IMR-90 (cell line): ENCODE measurements at regions not wholly inside any gene's neighbourhood (a gene's known extent, or its start where the extent isn't known, plus 50 kb on each side); places are given as distances from the start of the nearest gene placed in this dataset.

ENCODE experiments used
- ATAC-seq: fragments of 200-7000 bp; cut with Tn5 transposase; 2 replicates; pipeline ENCODE4 v1.9.1; 2020; ENCODE audit warnings: low read depth, mild to moderate bottlenecking, moderate library complexity
- BruUV-seq: library from RNA; stranded (reverse); fragments of 400-500 nt; replicated peaks from 2 replicates; lab custom pipeline; 2021; lab: Mats Ljungman, UMichigan
- CTCF ChIA-PET: fragments of 300-600 bp; formaldehyde crosslinking; extraction: SDS; loops from one replicate; lab custom pipeline; 2021; ENCODE audit warnings: antibody characterized with exemption; lab: Yijun Ruan, JAX
- POLR2A ChIA-PET: fragments of 300-600 bp; sonication (Branson Sonifier 250); formaldehyde crosslinking; loops from one replicate; lab custom pipeline; 2022; ENCODE audit warnings: antibody characterized with exemption; ENCODE audit not compliant: unreplicated experiment; lab: Charles Lee
- DNase-seq: peaks from one replicate; pipeline ENCODE4 v3.0.0; 2013
- H2AFZ ChIP-seq: replicated peaks from 2 replicates; pipeline ENCODE3; 2013; ENCODE audit warnings: low read length, mild to moderate bottlenecking; ENCODE audit not compliant: poor library complexity
- H2AK5ac ChIP-seq: 2 replicates; pipeline ENCODE4 v1.6.1; 2013; ENCODE audit warnings: low read depth, low read length, inconsistent platforms
- H2AK9ac ChIP-seq: replicated peaks from 2 replicates; pipeline ENCODE3; 2013; ENCODE audit warnings: mild to moderate bottlenecking, low read depth, low read length, moderate library complexity; ENCODE audit not compliant: poor library complexity
- H2BK120ac ChIP-seq: 2 replicates; pipeline ENCODE4 v1.6.1; 2013; ENCODE audit warnings: low read depth, low read length, inconsistent platforms
- H2BK15ac ChIP-seq: 3 replicates; pipeline ENCODE4 v1.6.1; 2013; ENCODE audit warnings: low read depth, low read length, inconsistent platforms
- H2BK20ac ChIP-seq: 2 replicates; pipeline ENCODE4 v1.6.1; 2013; ENCODE audit warnings: low read depth, mild to moderate bottlenecking, inconsistent platforms, low read length, moderate library complexity
- H2BK5ac ChIP-seq: 2 replicates; pipeline ENCODE4 v1.6.1; 2013; ENCODE audit warnings: mild to moderate bottlenecking, low read depth, low read length, inconsistent platforms; ENCODE audit not compliant: poor library complexity, severe bottlenecking
- H3K14ac ChIP-seq: replicated peaks from 2 replicates; pipeline ENCODE4 v1.6.1; 2013; ENCODE audit warnings: low read depth, low read length, inconsistent platforms
- H3K18ac ChIP-seq: 2 replicates; pipeline ENCODE4 v1.6.1; 2013; ENCODE audit warnings: low read depth, low read length, control low read depth
- H3K23ac ChIP-seq: 2 replicates; pipeline ENCODE4 v1.6.1; 2013; ENCODE audit warnings: low read depth, low read length, inconsistent platforms
- H3K27ac ChIP-seq: 2 replicates; pipeline ENCODE4 v1.5.1; 2013; ENCODE audit warnings: mild to moderate bottlenecking, control low read depth, low read length; ENCODE audit not compliant: insufficient read depth
- H3K27me3 ChIP-seq: 2 replicates; pipeline ENCODE4 v1.6.1; 2013; ENCODE audit warnings: low read length; ENCODE audit not compliant: control insufficient read depth, insufficient read depth
- H3K36me3 ChIP-seq: 2 replicates; pipeline ENCODE4 v1.6.1; 2013; ENCODE audit warnings: low read length, mixed read lengths; ENCODE audit not compliant: control insufficient read depth, insufficient read depth
- H3K4ac ChIP-seq: 2 replicates; pipeline ENCODE4 v1.6.1; 2013; ENCODE audit warnings: low read depth, low read length, inconsistent platforms
- H3K4me1 ChIP-seq: 2 replicates; pipeline ENCODE4 v1.6.1; 2013; ENCODE audit warnings: low read length, mixed read lengths; ENCODE audit not compliant: control insufficient read depth, insufficient read depth
- H3K4me2 ChIP-seq: 2 replicates; pipeline ENCODE4 v1.6.1; 2013; ENCODE audit warnings: low read depth, mild to moderate bottlenecking, control low read depth, low read length, moderate library complexity
- H3K4me3 ChIP-seq: 2 replicates; pipeline ENCODE4 v1.5.1; 2013; ENCODE audit warnings: low read depth, mild to moderate bottlenecking, control low read depth, low read length, moderate library complexity; ENCODE audit not compliant: insufficient read depth
- H3K56ac ChIP-seq: 2 replicates; pipeline ENCODE4 v1.6.1; 2013; ENCODE audit warnings: low read length, inconsistent platforms; ENCODE audit not compliant: insufficient read depth; ENCODE audit errors: extremely low read depth
- H3K79me1 ChIP-seq, 2 experiments: 2 replicates each; pipeline ENCODE4 v1.6.1; 2013; ENCODE audit warnings: low read length in 2 of 2, inconsistent platforms in 1 of 2, low read depth in 1 of 2
- H3K9ac ChIP-seq: 2 replicates; pipeline ENCODE4 v1.6.1; 2013; ENCODE audit warnings: low read depth, low read length, control low read depth
- H3K9me1 ChIP-seq: 2 replicates; pipeline ENCODE4 v1.6.1; 2013; ENCODE audit warnings: low read length, inconsistent platforms; ENCODE audit not compliant: insufficient read depth
- H3K9me3 ChIP-seq: 2 replicates; pipeline ENCODE4 v1.6.1; 2013; ENCODE audit warnings: low read length; ENCODE audit not compliant: control insufficient read depth, insufficient read depth
- H4K20me1 ChIP-seq: 2 replicates; pipeline ENCODE4 v1.6.1; 2013; ENCODE audit warnings: low read length, inconsistent platforms; ENCODE audit not compliant: insufficient read depth
- H4K5ac ChIP-seq: 2 replicates; pipeline ENCODE4 v1.6.1; 2013; ENCODE audit warnings: mild to moderate bottlenecking, low read depth, low read length, control low read depth
- H4K8ac ChIP-seq, 2 experiments: 2 replicates each; pipeline ENCODE4 v1.6.1; 2013; ENCODE audit warnings: low read depth in 2 of 2, low read length in 2 of 2, control low read depth in 1 of 2, inconsistent platforms in 1 of 2
- H4K91ac ChIP-seq: 2 replicates; pipeline ENCODE4 v1.6.1; 2013; ENCODE audit warnings: low read depth, low read length, inconsistent platforms; ENCODE audit not compliant: insufficient read depth
- CHD1 ChIP-seq: IDR thresholded peaks from 2 replicates; pipeline ENCODE4 v1.6.1; 2012; ENCODE audit warnings: low read depth, low read length, improper control_type of control experiment
- RAD21 ChIP-seq: IDR thresholded peaks from 2 replicates; pipeline ENCODE4 v1.6.1; 2012; ENCODE audit warnings: low read length, improper control_type of control experiment
- SMC3 ChIP-seq: fragments of 150-350 bp; IDR thresholded peaks from 2 replicates; pipeline ENCODE4 v1.6.1; 2016; ENCODE audit warnings: low read depth, mild to moderate bottlenecking, antibody characterized with exemption, low read length, moderate library complexity
- WGBS, 2 experiments: methylation state at CpG; one replicate each; pipeline versions ENCODE4 v1.1.5 to v1.1.7; 2013; ENCODE audit warnings: missing lambda C conversion rate in 2 of 2; ENCODE audit not compliant: insufficient read length in 1 of 2; ENCODE audit errors: extremely low coverage in 2 of 2; 5-methylcytosine and 5-hydroxymethylcytosine counted together
- dilution Hi-C: fragments of 300-500 bp; cut with HindIII; formaldehyde crosslinking; loops from one replicate; pipeline ENCODE4 v1.14.3; 2018; ENCODE audit warnings: low sequenced_read_pairs; ENCODE audit not compliant: unreplicated experiment
- in situ Hi-C: fragments of 300-500 bp; cut with MboI; formaldehyde crosslinking; loops from 3 replicates; pipeline ENCODE4 v1.14.3; 2019; ENCODE audit warnings: low sequenced_read_pairs, inconsistent platforms, mixed read lengths
- intact Hi-C: fragments of 100-400 bp; cut with micrococcal nuclease; formaldehyde crosslinking; loops from 2 replicates; pipeline ENCODE4 v1.10.0; 2022

DNA sequence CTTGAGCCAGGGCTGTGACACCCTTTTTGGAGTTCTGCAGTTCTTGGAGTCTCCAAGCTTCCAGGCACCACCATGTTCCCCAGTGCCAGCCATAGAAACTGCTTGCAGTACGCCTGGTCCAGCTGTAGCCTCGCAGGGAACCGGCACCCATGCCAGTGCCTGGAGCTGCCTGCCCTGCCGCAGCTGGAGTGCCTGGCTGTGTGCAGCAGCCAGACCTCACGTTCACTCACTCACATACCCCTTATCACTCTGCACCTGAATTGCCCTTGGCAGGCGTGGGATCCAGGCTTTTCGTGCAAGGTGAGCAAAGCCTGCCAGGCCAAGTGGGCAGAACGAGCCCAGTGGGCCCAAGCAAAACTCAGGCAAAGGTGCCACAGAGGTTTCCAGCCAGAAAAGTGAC lies 77.8 kb upstream of the SHB start:
- BruUV-seq, result no TSS peak
- POLR2A ChIA-PET, result no interaction called here

More for the DNA sequence above, 77.8 kb upstream of the SHB start:
- peaks cover 26% of the 10 kb centered on the region for H3K27me3 ChIP-seq
- H3K4me3 ChIP-seq, result no peak overlapping the region
- no peak overlapping the region for H3K4ac ChIP-seq
- no peak overlapping the region for H3K14ac ChIP-seq
- in situ Hi-C loops (no loop called here), intact Hi-C loops (no loop called here), dilution Hi-C loops (no loop called here)
- H3K4me1 ChIP-seq, result peaks cover 6% of the 10 kb centered on the region
- H3K18ac ChIP-seq, result no peak overlapping the region
- H4K5ac ChIP-seq, result no peak overlapping the region
- no peak overlapping the region for H2BK5ac ChIP-seq
- no peak overlapping the region for H4K91ac ChIP-seq
- no peak overlapping the region for H3K56ac ChIP-seq
- DNase-seq, result no peak
- H3K9me3 ChIP-seq, result 0 out of 2 replicates have a peak, but pooled peaks cover 3% of the 10 kb centered on the region
- no peak overlapping the region for H4K8ac ChIP-seq
- no peak overlapping the region for H2AK9ac ChIP-seq
- TF ChIP-seq RAD21, result no peak
- TF ChIP-seq SMC3, result no peak
- no peak for TF ChIP-seq CHD1
- H2BK15ac ChIP-seq, result no peak overlapping the region
- no peak overlapping the region for H2AFZ ChIP-seq
- H4K20me1 ChIP-seq, result peaks cover 4% of the 10 kb centered on the region; the same call in 1 of the 2 replicates
- CTCF ChIA-PET, result no interaction called here
- no peak overlapping the region for H3K27ac ChIP-seq
- H3K79me1 ChIP-seq, result no peaks in the 10 kb centered on the region
- no peaks in the 10 kb centered on the region for H3K36me3 ChIP-seq
- no peak overlapping the region for H2BK20ac ChIP-seq
- no peak for ATAC-seq
- H2BK120ac ChIP-seq, result no peak overlapping the region
- no peak overlapping the region for H2AK5ac ChIP-seq
- H3K9me1 ChIP-seq, result no peaks in the 10 kb centered on the region; the same call in 1 of the 2 replicates
- no peak overlapping the region for H3K4me2 ChIP-seq
- no peak overlapping the region for H3K23ac ChIP-seq
- WGBS, 2 experiments, result no CpG with 5 or more reads among the region's 8 CpGs
- no peak overlapping the region for H3K9ac ChIP-seq
